CD4-positive, alpha-beta T cell treated with Interferon alpha-2 for 1 hour (primary cell): ENCODE measurements at regions not wholly inside any gene's neighbourhood (a gene's known extent, or its start where the extent isn't known, plus 50 kb on each side); places are given as distances from the start of the nearest gene placed in this dataset.
"Not testable (repeated sequence)": the region's sequence is repeated elsewhere in the genome, so short reads cannot be mapped to it uniquely, and the experiment has no call there.

Experiments used
- DNase-seq, 2 donors: peaks; one replicate each; pipeline ENCODE4 v3.0.0-alpha.2; 2020 to 2022

DNA sequence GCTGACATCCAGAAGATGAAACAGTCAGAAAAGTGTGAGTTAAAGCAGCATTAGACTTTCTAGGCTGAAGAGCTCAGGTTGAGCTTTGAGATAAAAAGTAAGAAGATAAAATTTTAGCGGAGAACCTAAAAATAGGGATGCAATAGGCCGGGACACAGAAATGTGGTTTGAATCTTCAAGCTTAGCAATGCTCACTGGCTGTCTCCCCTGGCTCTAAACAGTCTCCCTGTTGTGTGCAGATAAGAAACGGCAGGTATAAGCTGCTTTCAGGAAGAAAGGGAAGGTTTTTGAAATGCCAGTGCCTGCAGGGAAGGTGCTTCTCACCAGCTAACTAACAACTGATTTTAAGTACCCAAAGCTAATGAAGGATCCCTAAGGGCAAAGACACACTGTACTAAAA lies 718.7 kb upstream of the SGO1 start:
- DNase-seq = no peak

- no peak for DNase-seq
Measured at GRCh38 chr3:20898962-20899361, 713.0 kb upstream of the SGO1 start.

- DNase-seq = no peak
Measured at GRCh38 chr3:20890111-20890519, 704.1 kb upstream of the SGO1 start.

- DNase-seq = no peak
Measured at GRCh38 chr3:20878691-20879090, 692.7 kb upstream of the SGO1 start.

DNA sequence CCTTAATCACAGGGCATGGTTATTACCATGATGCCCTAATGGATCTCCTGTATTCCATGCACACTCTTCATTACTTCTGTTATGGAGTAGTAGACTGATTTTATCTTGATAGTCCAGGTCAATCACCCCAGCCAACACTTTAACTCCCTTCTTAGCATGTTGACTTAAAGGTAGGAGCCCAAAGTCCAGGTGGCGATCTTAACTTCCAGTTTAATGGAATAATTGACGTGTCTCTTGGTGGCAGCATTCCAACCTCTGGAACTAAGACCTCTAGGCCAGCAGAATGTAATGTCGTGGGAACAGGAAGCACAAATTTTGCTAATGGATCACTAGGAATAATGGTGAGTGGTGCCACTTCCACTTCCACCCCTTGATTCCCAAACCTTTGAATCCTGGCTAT lies 687.2 kb upstream of the SGO1 start:
- no peak for DNase-seq

- no peak for DNase-seq
Measured at GRCh38 chr3:20870106-20870899, 684.3 kb upstream of the SGO1 start.

GRCh38 chr3:20865803-20866202 lies 679.8 kb upstream of the SGO1 start:
- DNase-seq = no peak

- DNase-seq = no peak
Measured at GRCh38 chr3:20861454-20861853, 675.4 kb upstream of the SGO1 start.

DNA sequence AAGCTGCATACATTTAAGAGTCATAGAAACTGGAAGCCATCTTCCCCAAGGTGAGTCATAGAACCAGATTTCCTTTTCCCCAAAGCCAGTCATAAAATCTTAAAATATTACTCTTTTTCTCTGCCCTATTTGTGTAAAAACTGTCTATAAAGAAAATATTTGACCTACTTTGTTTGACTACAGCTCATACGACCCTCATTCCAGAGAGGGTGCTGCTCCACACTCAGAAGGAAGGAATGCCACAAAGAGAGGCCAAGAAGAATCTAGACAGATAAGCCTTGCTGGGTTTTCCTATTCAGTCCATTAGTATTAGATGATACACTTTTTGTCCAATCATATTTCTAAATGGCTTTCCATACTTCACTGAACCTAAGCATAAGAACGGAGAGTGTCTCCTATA lies 671.6 kb upstream of the SGO1 start:
- no peak for DNase-seq

- no peak for DNase-seq
Measured at GRCh38 chr3:20853890-20854289, 667.9 kb upstream of the SGO1 start.

DNA sequence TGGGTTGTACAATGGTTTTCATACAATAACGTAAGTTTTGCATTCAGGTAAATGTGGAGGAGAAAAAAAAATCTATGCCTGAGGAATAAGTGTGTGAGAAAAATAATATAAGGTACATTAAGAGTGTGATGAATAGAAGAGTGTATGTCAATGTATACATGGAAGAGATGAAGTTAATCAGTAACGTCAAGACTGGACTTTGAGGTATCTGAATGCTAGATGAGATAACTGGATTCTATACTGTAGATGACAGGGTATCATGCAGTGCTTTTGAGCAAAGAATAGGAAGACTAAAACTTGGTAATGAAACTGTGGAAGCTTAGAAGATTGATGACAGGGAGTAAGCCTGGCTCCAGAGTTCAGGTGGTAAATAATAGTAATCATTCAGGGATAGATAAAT lies 666.7 kb upstream of the SGO1 start:
- no peak for DNase-seq

GRCh38 chr3:20849975-20850374 lies 664.0 kb upstream of the SGO1 start:
- no peak for DNase-seq

DNA sequence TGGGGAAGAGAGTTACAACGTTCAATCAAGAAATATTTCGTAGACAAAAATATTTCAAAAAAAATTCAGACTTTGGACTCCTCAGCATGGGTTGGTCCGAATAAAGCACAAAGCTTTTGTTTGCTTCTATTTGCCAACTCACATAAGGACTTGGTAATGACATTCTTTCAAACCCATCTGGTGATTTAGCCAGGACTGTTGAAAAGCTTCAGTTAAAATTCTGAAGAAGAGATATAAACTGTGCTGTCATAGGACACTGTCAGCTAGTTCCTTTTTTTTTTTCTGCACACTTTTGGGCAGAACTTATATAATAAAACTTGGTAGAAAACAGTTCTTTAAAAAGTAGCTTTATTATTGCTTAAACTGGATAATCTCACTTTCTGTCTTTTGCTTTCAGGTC lies 660.8 kb upstream of the SGO1 start:
- DNase-seq = no peak

- DNase-seq = no peak
Measured at GRCh38 chr3:20846066-20846465, 660.1 kb upstream of the SGO1 start.

- DNase-seq = no peak
Measured at GRCh38 chr3:20844851-20845250, 658.8 kb upstream of the SGO1 start.

- DNase-seq = no peak
Measured at GRCh38 chr3:20842594-20843436, 656.8 kb upstream of the SGO1 start.

- no peak for DNase-seq
Measured at GRCh38 chr3:20842002-20842401, 656.0 kb upstream of the SGO1 start.

DNA sequence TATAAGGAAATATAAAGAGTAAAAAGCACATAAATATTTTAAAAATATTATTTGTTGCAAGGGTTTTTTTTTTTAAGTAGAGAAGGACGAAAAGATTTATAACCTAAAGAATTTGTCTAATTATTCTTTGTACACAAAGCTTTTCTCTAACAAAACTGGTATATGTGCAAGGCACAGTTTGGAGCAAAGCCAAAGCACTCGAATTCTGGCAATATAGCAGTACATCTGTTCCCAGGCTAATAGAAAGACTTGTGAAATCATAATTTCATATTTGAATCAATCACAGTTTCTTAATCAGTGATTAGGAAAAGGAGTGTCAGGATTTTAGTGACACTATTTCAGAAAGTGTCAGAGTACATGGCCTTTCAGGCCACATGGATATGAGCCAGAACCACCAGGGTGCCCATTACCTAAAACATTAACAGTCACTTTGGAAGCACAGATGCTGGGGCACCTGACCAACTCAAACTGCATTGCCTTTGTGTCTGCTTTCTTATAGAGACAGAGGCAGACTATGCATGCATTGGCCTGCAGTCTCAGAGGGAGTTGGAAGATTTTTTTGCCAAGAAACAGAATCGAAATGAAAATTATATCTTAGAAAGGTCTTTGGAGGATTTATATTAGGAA lies 651.8 kb upstream of the SGO1 start:
- DNase-seq = no peak

- no peak for DNase-seq
Measured at GRCh38 chr3:20836801-20837200, 650.8 kb upstream of the SGO1 start.

- no peak for DNase-seq
Measured at GRCh38 chr3:20832963-20833362, 647.0 kb upstream of the SGO1 start.

DNA sequence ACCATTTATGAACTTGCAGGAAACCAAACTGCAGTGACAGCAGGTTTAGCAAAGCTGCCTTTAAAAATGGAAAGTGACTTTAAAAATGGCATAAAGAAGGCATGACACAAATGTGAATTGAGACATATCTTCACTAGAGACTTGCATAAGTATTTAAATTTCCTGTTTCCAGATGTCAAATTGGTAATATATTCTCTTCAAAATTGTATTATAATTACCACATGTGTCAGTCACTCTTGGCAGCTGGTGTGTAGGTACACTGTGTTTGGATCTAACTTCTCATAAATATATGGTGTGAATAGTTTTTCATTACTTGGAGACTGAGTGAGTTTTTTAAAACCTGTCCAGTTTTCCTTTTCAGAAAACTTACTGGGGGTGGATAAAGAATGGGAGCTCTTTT lies 636.2 kb upstream of the SGO1 start:
- DNase-seq = no peak

- not testable (repeated sequence) for DNase-seq
Measured at GRCh38 chr3:20820872-20821271, 634.9 kb upstream of the SGO1 start.

GRCh38 chr3:20811631-20812030 lies 625.6 kb upstream of the SGO1 start:
- no peak for DNase-seq

DNA sequence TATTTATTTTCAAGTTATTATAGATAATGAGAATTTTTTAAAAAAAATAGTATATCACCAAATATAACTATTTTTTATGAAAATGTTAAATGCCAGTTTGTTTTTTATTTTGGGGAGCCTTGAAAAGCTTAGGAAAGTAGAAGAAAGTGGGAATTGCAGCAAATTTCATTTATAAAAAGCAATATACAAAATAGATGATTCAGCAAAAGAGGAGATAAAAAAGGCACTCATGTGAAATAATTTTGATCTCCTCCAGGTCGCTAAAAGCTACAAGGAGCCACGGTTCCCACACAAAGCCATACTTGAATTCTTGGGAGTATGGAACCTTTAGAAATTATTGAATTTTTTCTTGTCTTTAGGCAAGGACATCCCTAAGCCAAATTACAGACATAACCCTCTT lies 625.0 kb upstream of the SGO1 start:
- DNase-seq = no peak
